ENCODE measurements at regions not wholly inside any gene's neighbourhood (a gene's known extent, or its start where the extent isn't known, plus 50 kb on each side); places are given as distances from the start of the nearest gene placed in this dataset.
A peak's percentile ranks its signal among the peaks of the same experiment; 100 is the strongest.
"Not testable (repeated sequence)": the region's sequence is repeated elsewhere in the genome, so short reads cannot be mapped to it uniquely, and the experiment has no call there.

- H3K9me3 ChIP-seq (ENCODE audit: control insufficient read depth, insufficient read depth, low read length): no peaks in the 10 kb centered on the region
- no peaks in the 10 kb centered on the region for H3K36me3 ChIP-seq (ENCODE audit: control insufficient read depth, insufficient read depth, low read length)
- no peak overlapping the region for H3K4me3 ChIP-seq (ENCODE audit: low read depth, low read length)
- H3K27ac ChIP-seq (ENCODE audit: low read depth, low read length): no peak overlapping the region
- H3K4me1 ChIP-seq (ENCODE audit: control insufficient read depth, insufficient read depth, low read length): peaks cover 33% of the 10 kb centered on the region
- H3K27me3 ChIP-seq (ENCODE audit: control insufficient read depth, insufficient read depth, low read length): no peaks in the 10 kb centered on the region
- no peak overlapping the region for H3K9ac ChIP-seq (ENCODE audit: low read depth, low read length)
These were observed 148.5 kb downstream of the OTOL1 start for GRCh38 chr3:161644891-161645635.

- Histone ChIP-seq H3K4me3 (ENCODE audit: low read depth, low read length) (no peak overlapping the region), H3K27me3 (ENCODE audit: control insufficient read depth, insufficient read depth, low read length) (no peaks in the 10 kb centered on the region), H3K4me1 (ENCODE audit: control insufficient read depth, insufficient read depth, low read length) (peaks cover 17% of the 10 kb centered on the region), H3K27ac (ENCODE audit: low read depth, low read length) (no peak overlapping the region), H3K9ac (ENCODE audit: low read depth, low read length) (no peak overlapping the region), H3K9me3 (ENCODE audit: control insufficient read depth, insufficient read depth, low read length) (no peaks in the 10 kb centered on the region), H3K36me3 (ENCODE audit: control insufficient read depth, insufficient read depth, low read length) (no peaks in the 10 kb centered on the region)
These were observed 151.4 kb downstream of the OTOL1 start for GRCh38 chr3:161647936-161648470.

- no peaks in the 10 kb centered on the region for H3K27me3 ChIP-seq (ENCODE audit: control insufficient read depth, insufficient read depth, low read length)
- H3K36me3 ChIP-seq (ENCODE audit: control insufficient read depth, insufficient read depth, low read length): no peaks in the 10 kb centered on the region
- no peak overlapping the region for H3K9ac ChIP-seq (ENCODE audit: low read depth, low read length)
- no peaks in the 10 kb centered on the region for H3K9me3 ChIP-seq (ENCODE audit: control insufficient read depth, insufficient read depth, low read length)
- no peak overlapping the region for H3K27ac ChIP-seq (ENCODE audit: low read depth, low read length)
- H3K4me1 ChIP-seq (ENCODE audit: control insufficient read depth, insufficient read depth, low read length): peaks cover 10% of the 10 kb centered on the region
- no peak overlapping the region for H3K4me3 ChIP-seq (ENCODE audit: low read depth, low read length)
These were observed 153.4 kb downstream of the OTOL1 start for GRCh38 chr3:161649900-161650484.

GRCh38 chr3:161657786-161658185, 161.2 kb downstream of the OTOL1 start:
- Histone ChIP-seq H3K9ac (ENCODE audit: low read depth, low read length) (no peak overlapping the region), H3K27ac (ENCODE audit: low read depth, low read length) (no peak overlapping the region), H3K9me3 (ENCODE audit: control insufficient read depth, insufficient read depth, low read length) (no peaks in the 10 kb centered on the region), H3K36me3 (ENCODE audit: control insufficient read depth, insufficient read depth, low read length) (no peaks in the 10 kb centered on the region), H3K4me3 (ENCODE audit: low read depth, low read length) (no peak overlapping the region), H3K4me1 (ENCODE audit: control insufficient read depth, insufficient read depth, low read length) (no peaks in the 10 kb centered on the region), H3K27me3 (ENCODE audit: control insufficient read depth, insufficient read depth, low read length) (no peaks in the 10 kb centered on the region)

- no peak overlapping the region for H3K4me3 ChIP-seq (ENCODE audit: low read depth, low read length)
- H3K27me3 ChIP-seq (ENCODE audit: control insufficient read depth, insufficient read depth, low read length): no peaks in the 10 kb centered on the region
- no peaks in the 10 kb centered on the region for H3K36me3 ChIP-seq (ENCODE audit: control insufficient read depth, insufficient read depth, low read length)
- H3K27ac ChIP-seq (ENCODE audit: low read depth, low read length): no peak overlapping the region
- peaks cover 33% of the 10 kb centered on the region for H3K4me1 ChIP-seq (ENCODE audit: control insufficient read depth, insufficient read depth, low read length)
- no peak overlapping the region for H3K9ac ChIP-seq (ENCODE audit: low read depth, low read length)
- H3K9me3 ChIP-seq (ENCODE audit: control insufficient read depth, insufficient read depth, low read length): peaks cover 6% of the 10 kb centered on the region; the same call in 1 of the 2 replicates
These were observed 174.5 kb downstream of the OTOL1 start for GRCh38 chr3:161671141-161671540.

- no peak overlapping the region for H3K27ac ChIP-seq (ENCODE audit: low read depth, low read length)
- H3K9me3 ChIP-seq (ENCODE audit: control insufficient read depth, insufficient read depth, low read length): peaks cover 6% of the 10 kb centered on the region; the same call in 1 of the 2 replicates
- H3K36me3 ChIP-seq (ENCODE audit: control insufficient read depth, insufficient read depth, low read length): no peaks in the 10 kb centered on the region
- H3K27me3 ChIP-seq (ENCODE audit: control insufficient read depth, insufficient read depth, low read length): no peaks in the 10 kb centered on the region
- no peak overlapping the region for H3K9ac ChIP-seq (ENCODE audit: low read depth, low read length)
- peaks cover 33% of the 10 kb centered on the region for H3K4me1 ChIP-seq (ENCODE audit: control insufficient read depth, insufficient read depth, low read length)
- no peak overlapping the region for H3K4me3 ChIP-seq (ENCODE audit: low read depth, low read length)
These were observed 175.9 kb downstream of the OTOL1 start for GRCh38 chr3:161672478-161672877.

- Histone ChIP-seq H3K36me3 (ENCODE audit: control insufficient read depth, insufficient read depth, low read length) (no peaks in the 10 kb centered on the region), H3K9me3 (ENCODE audit: control insufficient read depth, insufficient read depth, low read length) (peaks cover 5% of the 10 kb centered on the region; the same call in 1 of the 2 replicates), H3K27ac (ENCODE audit: low read depth, low read length) (peak overlapping the region; percentile 80), H3K4me1 (ENCODE audit: control insufficient read depth, insufficient read depth, low read length) (peaks cover 33% of the 10 kb centered on the region), H3K4me3 (ENCODE audit: low read depth, low read length) (no peak overlapping the region), H3K9ac (ENCODE audit: low read depth, low read length) (no peak overlapping the region), H3K27me3 (ENCODE audit: control insufficient read depth, insufficient read depth, low read length) (no peaks in the 10 kb centered on the region)
These were observed 177.3 kb downstream of the OTOL1 start for GRCh38 chr3:161673866-161674265.

GRCh38 chr3:161674402-161674801, 177.8 kb downstream of the OTOL1 start:
- Histone ChIP-seq H3K27ac (ENCODE audit: low read depth, low read length) (peak overlapping the region; percentile 80), H3K9ac (ENCODE audit: low read depth, low read length) (no peak overlapping the region), H3K4me3 (ENCODE audit: low read depth, low read length) (no peak overlapping the region), H3K36me3 (ENCODE audit: control insufficient read depth, insufficient read depth, low read length) (no peaks in the 10 kb centered on the region), H3K4me1 (ENCODE audit: control insufficient read depth, insufficient read depth, low read length) (peaks cover 33% of the 10 kb centered on the region), H3K9me3 (ENCODE audit: control insufficient read depth, insufficient read depth, low read length) (no peaks in the 10 kb centered on the region; the same call in 1 of the 2 replicates), H3K27me3 (ENCODE audit: control insufficient read depth, insufficient read depth, low read length) (no peaks in the 10 kb centered on the region)

- not testable (repeated sequence) for H3K4me1 ChIP-seq (ENCODE audit: control insufficient read depth, insufficient read depth, low read length); H3K27ac ChIP-seq (ENCODE audit: low read depth, low read length); H3K9me3 ChIP-seq (ENCODE audit: control insufficient read depth, insufficient read depth, low read length); H3K9ac ChIP-seq (ENCODE audit: low read depth, low read length); H3K4me3 ChIP-seq (ENCODE audit: low read depth, low read length); H3K27me3 ChIP-seq (ENCODE audit: control insufficient read depth, insufficient read depth, low read length); H3K36me3 ChIP-seq (ENCODE audit: control insufficient read depth, insufficient read depth, low read length)
These were observed 185.2 kb downstream of the OTOL1 start for GRCh38 chr3:161681831-161682230.

- H3K27me3 ChIP-seq (ENCODE audit: control insufficient read depth, insufficient read depth, low read length): no peaks in the 10 kb centered on the region
- H3K36me3 ChIP-seq (ENCODE audit: control insufficient read depth, insufficient read depth, low read length): no peaks in the 10 kb centered on the region
- no peak overlapping the region for H3K4me3 ChIP-seq (ENCODE audit: low read depth, low read length)
- H3K9me3 ChIP-seq (ENCODE audit: control insufficient read depth, insufficient read depth, low read length): no peaks in the 10 kb centered on the region
- no peak overlapping the region for H3K9ac ChIP-seq (ENCODE audit: low read depth, low read length)
- no peaks in the 10 kb centered on the region for H3K4me1 ChIP-seq (ENCODE audit: control insufficient read depth, insufficient read depth, low read length)
- no peak overlapping the region for H3K27ac ChIP-seq (ENCODE audit: low read depth, low read length)
These were observed 186.1 kb downstream of the OTOL1 start for GRCh38 chr3:161682715-161683114.

GRCh38 chr3:161689584-161690298, 193.1 kb downstream of the OTOL1 start:
- Histone ChIP-seq H3K4me3 (ENCODE audit: low read depth, low read length) (no peak overlapping the region), H3K36me3 (ENCODE audit: control insufficient read depth, insufficient read depth, low read length) (no peaks in the 10 kb centered on the region), H3K27ac (ENCODE audit: low read depth, low read length) (no peak overlapping the region), H3K27me3 (ENCODE audit: control insufficient read depth, insufficient read depth, low read length) (no peaks in the 10 kb centered on the region), H3K4me1 (ENCODE audit: control insufficient read depth, insufficient read depth, low read length) (peaks cover 10% of the 10 kb centered on the region), H3K9me3 (ENCODE audit: control insufficient read depth, insufficient read depth, low read length) (no peaks in the 10 kb centered on the region), H3K9ac (ENCODE audit: low read depth, low read length) (no peak overlapping the region)
